ENCODE measurements at regions not wholly inside any gene's neighbourhood (a gene's known extent, or its start where the extent isn't known, plus 50 kb on each side); places are given as distances from the start of the nearest gene placed in this dataset.

- Histone ChIP-seq H3K27me3 (no peaks in the 10 kb centered on the region), H3K9me3 (no peaks in the 10 kb centered on the region), H3K4me1 (no peaks in the 10 kb centered on the region), H3K4me3 (no peak overlapping the region), H3K27ac (no peak overlapping the region), H3K36me3 (ENCODE audit: low read depth, missing control alignments) (no peaks in the 10 kb centered on the region)
- WGBS, 2 donors, result 89% methylated on average over 5 to 6 of the region's 6 CpGs
- no peak for TF ChIP-seq POLR2A (IDR thresholded peaks at IDR 0.05)
- TF ChIP-seq, protein P1, sequence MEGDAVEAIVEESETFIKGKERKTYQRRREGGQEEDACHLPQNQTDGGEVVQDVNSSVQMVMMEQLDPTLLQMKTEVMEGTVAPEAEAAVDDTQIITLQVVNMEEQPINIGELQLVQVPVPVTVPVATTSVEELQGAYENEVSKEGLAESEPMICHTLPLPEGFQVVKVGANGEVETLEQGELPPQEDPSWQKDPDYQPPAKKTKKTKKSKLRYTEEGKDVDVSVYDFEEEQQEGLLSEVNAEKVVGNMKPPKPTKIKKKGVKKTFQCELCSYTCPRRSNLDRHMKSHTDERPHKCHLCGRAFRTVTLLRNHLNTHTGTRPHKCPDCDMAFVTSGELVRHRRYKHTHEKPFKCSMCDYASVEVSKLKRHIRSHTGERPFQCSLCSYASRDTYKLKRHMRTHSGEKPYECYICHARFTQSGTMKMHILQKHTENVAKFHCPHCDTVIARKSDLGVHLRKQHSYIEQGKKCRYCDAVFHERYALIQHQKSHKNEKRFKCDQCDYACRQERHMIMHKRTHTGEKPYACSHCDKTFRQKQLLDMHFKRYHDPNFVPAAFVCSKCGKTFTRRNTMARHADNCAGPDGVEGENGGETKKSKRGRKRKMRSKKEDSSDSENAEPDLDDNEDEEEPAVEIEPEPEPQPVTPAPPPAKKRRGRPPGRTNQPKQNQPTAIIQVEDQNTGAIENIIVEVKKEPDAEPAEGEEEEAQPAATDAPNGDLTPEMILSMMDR (IDR thresholded peaks at IDR 0.05), result no peak
- DNase-seq, result no peak
- intact Hi-C loops (cut with DNase I; ENCODE audit: low total_unique reads), result no loop called here
Measured at GRCh38 chr10:131474416-131474815, 162.9 kb upstream of the TCERG1L start.

- H3K4me3 ChIP-seq, result no peak overlapping the region
- 75 to 89% methylated on average over 8 to 10 of the region's 11 CpGs for WGBS, 2 donors
- H3K9me3 ChIP-seq, result no peaks in the 10 kb centered on the region
- DNase-seq, result no peak
- TF ChIP-seq, protein P1 (IDR thresholded peaks at IDR 0.05), result no peak
- no peak for TF ChIP-seq POLR2A (IDR thresholded peaks at IDR 0.05)
- intact Hi-C loops (cut with DNase I; ENCODE audit: low total_unique reads), result no loop called here
- no peaks in the 10 kb centered on the region for H3K36me3 ChIP-seq (ENCODE audit: low read depth, missing control alignments)
- H3K27ac ChIP-seq, result no peak overlapping the region
- H3K27me3 ChIP-seq, result no peaks in the 10 kb centered on the region
- H3K4me1 ChIP-seq, result no peaks in the 10 kb centered on the region
Measured at GRCh38 chr10:131475043-131475442, 163.5 kb upstream of the TCERG1L start.

DNA sequence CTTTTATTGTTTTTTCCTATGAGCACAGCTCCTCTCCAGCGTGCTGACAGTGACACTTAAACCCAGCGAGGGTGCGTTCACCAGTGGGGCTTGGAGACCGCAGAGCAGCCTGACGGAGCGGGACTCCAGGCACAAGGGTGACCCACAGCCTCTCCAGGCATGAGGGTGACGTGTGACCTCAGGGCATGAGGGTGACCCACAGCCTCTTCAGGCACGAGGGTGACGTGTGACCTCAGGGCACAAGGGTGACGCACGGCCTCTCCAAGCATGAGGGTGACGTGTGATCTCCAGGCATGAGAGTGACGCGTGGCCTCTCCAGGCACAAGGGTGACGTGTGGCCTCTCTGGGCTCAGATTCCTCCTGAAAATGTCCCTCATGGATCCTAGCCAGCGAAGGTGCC, 164.3 kb upstream of the TCERG1L start:
- no peak overlapping the region for H3K27ac ChIP-seq
- 85 to 90% methylated on average over 6 to 16 of the region's 16 CpGs for WGBS, 2 donors
- intact Hi-C loops (cut with DNase I; ENCODE audit: low total_unique reads), result no loop called here

DNA sequence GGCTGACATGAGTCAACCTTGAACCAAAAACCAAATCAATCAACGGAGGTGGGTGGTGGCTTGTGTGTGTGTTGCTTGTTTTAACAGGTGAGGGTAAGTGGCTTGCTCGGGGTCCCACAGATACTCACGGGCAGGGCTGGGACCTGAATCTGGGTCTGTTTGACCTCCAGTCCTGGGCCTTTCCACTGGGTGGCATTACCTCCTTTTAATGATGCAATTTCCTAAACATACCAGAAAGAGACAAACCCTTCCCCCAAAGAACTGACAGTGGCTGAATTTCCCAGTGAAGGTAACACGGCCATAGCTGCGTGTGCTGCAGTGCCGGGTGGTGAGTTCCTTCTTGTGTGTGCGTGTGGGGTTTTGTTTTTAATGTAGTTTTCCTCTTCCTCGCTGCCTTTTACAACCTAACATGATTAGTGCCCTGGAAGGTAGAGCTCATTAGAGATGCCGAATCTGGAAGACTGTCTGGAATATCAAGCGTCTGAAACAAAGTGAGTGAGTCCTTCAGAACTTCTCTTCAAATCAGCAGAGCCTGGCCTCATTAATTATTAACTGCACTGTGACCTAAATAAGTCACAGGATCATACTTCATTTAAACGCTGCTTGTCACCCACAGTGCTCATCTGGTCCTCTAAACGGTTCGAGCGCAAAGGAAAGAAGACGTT, 166.1 kb upstream of the TCERG1L start:
- TF ChIP-seq POLR2A (IDR thresholded peaks at IDR 0.05), result no peak
- TF ChIP-seq, protein P1 (IDR thresholded peaks at IDR 0.05), result no peak
- no peak overlapping the region for H3K4me3 ChIP-seq
- no peaks in the 10 kb centered on the region for H3K4me1 ChIP-seq
- no peak for DNase-seq
- no peaks in the 10 kb centered on the region for H3K36me3 ChIP-seq (ENCODE audit: low read depth, missing control alignments)
- no peaks in the 10 kb centered on the region for H3K9me3 ChIP-seq
- no peak overlapping the region for H3K27ac ChIP-seq
- intact Hi-C loops (cut with DNase I; ENCODE audit: low total_unique reads), result no loop called here
- 73 to 74% methylated on average over 14 to 15 of the region's 15 CpGs for WGBS, 2 donors
- H3K27me3 ChIP-seq, result no peaks in the 10 kb centered on the region

More for the DNA sequence above, 164.3 kb upstream of the TCERG1L start:
- no peaks in the 10 kb centered on the region for H3K36me3 ChIP-seq (ENCODE audit: low read depth, missing control alignments)
- TF ChIP-seq, protein P1 (IDR thresholded peaks at IDR 0.05), result no peak
- no peak for TF ChIP-seq POLR2A (IDR thresholded peaks at IDR 0.05)
- H3K9me3 ChIP-seq, result no peaks in the 10 kb centered on the region
- no peak for DNase-seq
- no peaks in the 10 kb centered on the region for H3K27me3 ChIP-seq
- H3K4me1 ChIP-seq, result no peaks in the 10 kb centered on the region
- H3K4me3 ChIP-seq, result no peak overlapping the region

- Histone ChIP-seq H3K9me3 (no peaks in the 10 kb centered on the region), H3K36me3 (ENCODE audit: low read depth, missing control alignments) (no peaks in the 10 kb centered on the region), H3K4me3 (no peak overlapping the region), H3K4me1 (no peaks in the 10 kb centered on the region), H3K27ac (no peak overlapping the region), H3K27me3 (no peaks in the 10 kb centered on the region)
- TF ChIP-seq POLR2A (IDR thresholded peaks at IDR 0.05), result no peak
- TF ChIP-seq, protein P1 (IDR thresholded peaks at IDR 0.05), result no peak
- no peak for DNase-seq
- intact Hi-C loops (cut with DNase I; ENCODE audit: low total_unique reads), result no loop called here
- WGBS, 2 donors, result 80% methylated on average over 6 of the region's 6 CpGs
Measured at GRCh38 chr10:131478377-131478989, 167.0 kb upstream of the TCERG1L start.

All from testis (tissue), 2 donors.